IMR-90 (cell line): ENCODE measurements at regions not wholly inside any gene's neighbourhood (a gene's known extent, or its start where the extent isn't known, plus 50 kb on each side); places are given as distances from the start of the nearest gene placed in this dataset.

Source experiments
- ATAC-seq: fragments of 200-7000 bp; cut with Tn5 transposase; 2 replicates; pipeline ENCODE4 v1.9.1; 2020; ENCODE audit warnings: low read depth, mild to moderate bottlenecking, moderate library complexity
- BruUV-seq: library from RNA; stranded (reverse); fragments of 400-500 nt; replicated peaks from 2 replicates; lab custom pipeline; 2021; lab: Mats Ljungman, UMichigan
- CTCF ChIA-PET: fragments of 300-600 bp; formaldehyde crosslinking; extraction: SDS; loops from one replicate; lab custom pipeline; 2021; ENCODE audit warnings: antibody characterized with exemption; lab: Yijun Ruan, JAX
- POLR2A ChIA-PET: fragments of 300-600 bp; sonication (Branson Sonifier 250); formaldehyde crosslinking; loops from one replicate; lab custom pipeline; 2022; ENCODE audit warnings: antibody characterized with exemption; ENCODE audit not compliant: unreplicated experiment; lab: Charles Lee
- DNase-seq: peaks from one replicate; pipeline ENCODE4 v3.0.0; 2013
- H2AFZ ChIP-seq: replicated peaks from 2 replicates; pipeline ENCODE3; 2013; ENCODE audit warnings: low read length, mild to moderate bottlenecking; ENCODE audit not compliant: poor library complexity
- H2AK5ac ChIP-seq: 2 replicates; pipeline ENCODE4 v1.6.1; 2013; ENCODE audit warnings: low read depth, low read length, inconsistent platforms
- H2AK9ac ChIP-seq: replicated peaks from 2 replicates; pipeline ENCODE3; 2013; ENCODE audit warnings: mild to moderate bottlenecking, low read depth, low read length, moderate library complexity; ENCODE audit not compliant: poor library complexity
- H2BK120ac ChIP-seq: 2 replicates; pipeline ENCODE4 v1.6.1; 2013; ENCODE audit warnings: low read depth, low read length, inconsistent platforms
- H2BK15ac ChIP-seq: 3 replicates; pipeline ENCODE4 v1.6.1; 2013; ENCODE audit warnings: low read depth, low read length, inconsistent platforms
- H2BK20ac ChIP-seq: 2 replicates; pipeline ENCODE4 v1.6.1; 2013; ENCODE audit warnings: low read depth, mild to moderate bottlenecking, inconsistent platforms, low read length, moderate library complexity
- H2BK5ac ChIP-seq: 2 replicates; pipeline ENCODE4 v1.6.1; 2013; ENCODE audit warnings: mild to moderate bottlenecking, low read depth, low read length, inconsistent platforms; ENCODE audit not compliant: poor library complexity, severe bottlenecking
- H3K14ac ChIP-seq: replicated peaks from 2 replicates; pipeline ENCODE4 v1.6.1; 2013; ENCODE audit warnings: low read depth, low read length, inconsistent platforms
- H3K18ac ChIP-seq: 2 replicates; pipeline ENCODE4 v1.6.1; 2013; ENCODE audit warnings: low read depth, low read length, control low read depth
- H3K23ac ChIP-seq: 2 replicates; pipeline ENCODE4 v1.6.1; 2013; ENCODE audit warnings: low read depth, low read length, inconsistent platforms
- H3K27ac ChIP-seq: 2 replicates; pipeline ENCODE4 v1.5.1; 2013; ENCODE audit warnings: mild to moderate bottlenecking, control low read depth, low read length; ENCODE audit not compliant: insufficient read depth
- H3K27me3 ChIP-seq: 2 replicates; pipeline ENCODE4 v1.6.1; 2013; ENCODE audit warnings: low read length; ENCODE audit not compliant: control insufficient read depth, insufficient read depth
- H3K36me3 ChIP-seq: 2 replicates; pipeline ENCODE4 v1.6.1; 2013; ENCODE audit warnings: low read length, mixed read lengths; ENCODE audit not compliant: control insufficient read depth, insufficient read depth
- H3K4ac ChIP-seq: 2 replicates; pipeline ENCODE4 v1.6.1; 2013; ENCODE audit warnings: low read depth, low read length, inconsistent platforms
- H3K4me1 ChIP-seq: 2 replicates; pipeline ENCODE4 v1.6.1; 2013; ENCODE audit warnings: low read length, mixed read lengths; ENCODE audit not compliant: control insufficient read depth, insufficient read depth
- H3K4me2 ChIP-seq: 2 replicates; pipeline ENCODE4 v1.6.1; 2013; ENCODE audit warnings: low read depth, mild to moderate bottlenecking, control low read depth, low read length, moderate library complexity
- H3K4me3 ChIP-seq: 2 replicates; pipeline ENCODE4 v1.5.1; 2013; ENCODE audit warnings: low read depth, mild to moderate bottlenecking, control low read depth, low read length, moderate library complexity; ENCODE audit not compliant: insufficient read depth
- H3K56ac ChIP-seq: 2 replicates; pipeline ENCODE4 v1.6.1; 2013; ENCODE audit warnings: low read length, inconsistent platforms; ENCODE audit not compliant: insufficient read depth; ENCODE audit errors: extremely low read depth
- H3K79me1 ChIP-seq, 2 experiments: 2 replicates each; pipeline ENCODE4 v1.6.1; 2013; ENCODE audit warnings: low read length in 2 of 2, inconsistent platforms in 1 of 2, low read depth in 1 of 2
- H3K9ac ChIP-seq: 2 replicates; pipeline ENCODE4 v1.6.1; 2013; ENCODE audit warnings: low read depth, low read length, control low read depth
- H3K9me1 ChIP-seq: 2 replicates; pipeline ENCODE4 v1.6.1; 2013; ENCODE audit warnings: low read length, inconsistent platforms; ENCODE audit not compliant: insufficient read depth
- H3K9me3 ChIP-seq: 2 replicates; pipeline ENCODE4 v1.6.1; 2013; ENCODE audit warnings: low read length; ENCODE audit not compliant: control insufficient read depth, insufficient read depth
- H4K20me1 ChIP-seq: 2 replicates; pipeline ENCODE4 v1.6.1; 2013; ENCODE audit warnings: low read length, inconsistent platforms; ENCODE audit not compliant: insufficient read depth
- H4K5ac ChIP-seq: 2 replicates; pipeline ENCODE4 v1.6.1; 2013; ENCODE audit warnings: mild to moderate bottlenecking, low read depth, low read length, control low read depth
- H4K8ac ChIP-seq, 2 experiments: 2 replicates each; pipeline ENCODE4 v1.6.1; 2013; ENCODE audit warnings: low read depth in 2 of 2, low read length in 2 of 2, control low read depth in 1 of 2, inconsistent platforms in 1 of 2
- H4K91ac ChIP-seq: 2 replicates; pipeline ENCODE4 v1.6.1; 2013; ENCODE audit warnings: low read depth, low read length, inconsistent platforms; ENCODE audit not compliant: insufficient read depth
- BHLHE40 ChIP-seq: fragments of 150-350 bp; IDR thresholded peaks from 2 replicates; pipeline ENCODE4 v1.6.1; 2016; ENCODE audit warnings: mild to moderate bottlenecking, low read depth, low read length
- CEBPB ChIP-seq: IDR thresholded peaks from 2 replicates; pipeline ENCODE4 v1.6.1; 2012; ENCODE audit warnings: low read depth, low read length, improper control_type of control experiment
- CHD1 ChIP-seq: IDR thresholded peaks from 2 replicates; pipeline ENCODE4 v1.6.1; 2012; ENCODE audit warnings: low read depth, low read length, improper control_type of control experiment
- CTCF ChIP-seq: conservative IDR thresholded peaks from 2 replicates; pipeline ENCODE4 v1.5.1; 2012; ENCODE audit warnings: mild to moderate bottlenecking, low read depth, low read length, improper control_type of control experiment
- ELK1 ChIP-seq: fragments of 150-350 bp; IDR thresholded peaks from 2 replicates; pipeline ENCODE4 v1.6.1; 2016; ENCODE audit warnings: low read depth, mild to moderate bottlenecking, low read length, moderate library complexity, borderline replicate concordance
- FOS ChIP-seq: fragments of 150-350 bp; IDR thresholded peaks from 2 replicates; pipeline ENCODE4 v1.6.1; 2016; ENCODE audit warnings: low read depth, low read length
- MAFK ChIP-seq: IDR thresholded peaks from 2 replicates; pipeline ENCODE4 v1.6.1; 2012; ENCODE audit warnings: low read depth, low read length, improper control_type of control experiment
- MAZ ChIP-seq: IDR thresholded peaks from 2 replicates; pipeline ENCODE4 v1.6.1; 2012; ENCODE audit warnings: low read depth, mild to moderate bottlenecking, low read length, improper control_type of control experiment, moderate library complexity, borderline replicate concordance
- MXI1 ChIP-seq: IDR thresholded peaks from 2 replicates; pipeline ENCODE4 v1.6.1; 2012; ENCODE audit warnings: low read depth, mild to moderate bottlenecking, low read length, moderate library complexity, borderline replicate concordance
- NFE2L2 ChIP-seq: fragments of 150-350 bp; IDR thresholded peaks from 2 replicates; pipeline ENCODE4 v1.6.1; 2016; ENCODE audit warnings: low read depth, mild to moderate bottlenecking, low read length
- POLR2A ChIP-seq: IDR thresholded peaks from 2 replicates; pipeline ENCODE4 v1.6.1; 2012; ENCODE audit warnings: mild to moderate bottlenecking, low read depth, low read length
- RAD21 ChIP-seq: IDR thresholded peaks from 2 replicates; pipeline ENCODE4 v1.6.1; 2012; ENCODE audit warnings: low read length, improper control_type of control experiment
- RCOR1 ChIP-seq: IDR thresholded peaks from 2 replicates; pipeline ENCODE4 v1.6.1; 2012; ENCODE audit warnings: mild to moderate bottlenecking, low read length, improper control_type of control experiment; ENCODE audit not compliant: insufficient replicate concordance
- RFX5 ChIP-seq: IDR thresholded peaks from 2 replicates; pipeline ENCODE4 v1.8.0; 2012; ENCODE audit warnings: low read depth, mild to moderate bottlenecking, low read length, moderate library complexity
- SMC3 ChIP-seq: fragments of 150-350 bp; IDR thresholded peaks from 2 replicates; pipeline ENCODE4 v1.6.1; 2016; ENCODE audit warnings: low read depth, mild to moderate bottlenecking, antibody characterized with exemption, low read length, moderate library complexity
- WGBS, 2 experiments: methylation state at CpG; one replicate each; pipeline versions ENCODE4 v1.1.5 to v1.1.7; 2013; ENCODE audit warnings: missing lambda C conversion rate in 2 of 2; ENCODE audit not compliant: insufficient read length in 1 of 2; ENCODE audit errors: extremely low coverage in 2 of 2; 5-methylcytosine and 5-hydroxymethylcytosine counted together
- dilution Hi-C: fragments of 300-500 bp; cut with HindIII; formaldehyde crosslinking; loops from one replicate; pipeline ENCODE4 v1.14.3; 2018; ENCODE audit warnings: low sequenced_read_pairs; ENCODE audit not compliant: unreplicated experiment
- in situ Hi-C: fragments of 300-500 bp; cut with MboI; formaldehyde crosslinking; loops from 3 replicates; pipeline ENCODE4 v1.14.3; 2019; ENCODE audit warnings: low sequenced_read_pairs, inconsistent platforms, mixed read lengths
- intact Hi-C: fragments of 100-400 bp; cut with micrococcal nuclease; formaldehyde crosslinking; loops from 2 replicates; pipeline ENCODE4 v1.10.0; 2022
- TF ChIP-seq, protein P1 (sequence below): fragments of 150-350 bp; IDR thresholded peaks from 2 replicates; pipeline ENCODE4 v1.6.1; 2017; ENCODE audit warnings: mild to moderate bottlenecking, antibody characterized with exemption, low read length, low read depth

GRCh38 chr6:15962449-15962764 lies 166.5 kb upstream of the MYLIP start:
- dilution Hi-C loops, result no loop called here
- DNase-seq (peak; percentile 63), ATAC-seq (peak; percentile 27; the same call in 1 of the 2 replicates)
- Histone ChIP-seq H2BK20ac (no peak overlapping the region), H4K8ac (no peak overlapping the region), H3K36me3 (no peaks in the 10 kb centered on the region), H4K20me1 (no peaks in the 10 kb centered on the region), H3K4me3 (no peak overlapping the region), H2BK5ac (no peak overlapping the region), H3K4me2 (no peak overlapping the region), H3K56ac (no peak overlapping the region), H3K9me1 (no peaks in the 10 kb centered on the region; the same call in 1 of the 2 replicates), H2BK120ac (no peak overlapping the region; the same call in 1 of the 2 replicates), H4K5ac (no peak overlapping the region), H3K27ac (no peak overlapping the region), H3K9me3 (no peaks in the 10 kb centered on the region), H2AFZ (no peak overlapping the region), H3K23ac (no peak overlapping the region), H3K27me3 (no peaks in the 10 kb centered on the region), H3K4me1 (no peaks in the 10 kb centered on the region; the same call in 1 of the 2 replicates), H3K79me1 (no peaks in the 10 kb centered on the region), H3K9ac (no peak overlapping the region), H2BK15ac (no peak overlapping the region), H3K14ac (no peak overlapping the region), H2AK9ac (no peak overlapping the region), H3K4ac (no peak overlapping the region), H3K18ac (no peak overlapping the region), H4K91ac (no peak overlapping the region), H2AK5ac (no peak overlapping the region)
- ChIA-PET POLR2A (no interaction called here), CTCF (interaction anchor here (0.8 kb wide), 1 partner anchor 194 kb away, joined by 3 read pairs; no protein-coding TSS in a partner anchor)
- in situ Hi-C loops, result no loop called here
- BruUV-seq, result no TSS peak
- intact Hi-C loops, result no loop called here
- WGBS, 2 experiments, result no CpG with 5 or more reads among the region's 2 CpGs
- TF ChIP-seq MXI1, result no peak
- TF ChIP-seq MAZ, result no peak
- TF ChIP-seq MAFK, result no peak
- TF ChIP-seq POLR2A, result no peak
- no peak for TF ChIP-seq BHLHE40
- TF ChIP-seq SMC3, result no peak
- no peak for TF ChIP-seq RAD21
- no peak for TF ChIP-seq CEBPB
- no peak for TF ChIP-seq ELK1
- TF ChIP-seq RCOR1, result no peak
- TF ChIP-seq FOS, result no peak
- no peak for TF ChIP-seq CHD1
- no peak for TF ChIP-seq NFE2L2
- no peak for TF ChIP-seq CTCF
- no peak for TF ChIP-seq RFX5
- TF ChIP-seq, protein P1, sequence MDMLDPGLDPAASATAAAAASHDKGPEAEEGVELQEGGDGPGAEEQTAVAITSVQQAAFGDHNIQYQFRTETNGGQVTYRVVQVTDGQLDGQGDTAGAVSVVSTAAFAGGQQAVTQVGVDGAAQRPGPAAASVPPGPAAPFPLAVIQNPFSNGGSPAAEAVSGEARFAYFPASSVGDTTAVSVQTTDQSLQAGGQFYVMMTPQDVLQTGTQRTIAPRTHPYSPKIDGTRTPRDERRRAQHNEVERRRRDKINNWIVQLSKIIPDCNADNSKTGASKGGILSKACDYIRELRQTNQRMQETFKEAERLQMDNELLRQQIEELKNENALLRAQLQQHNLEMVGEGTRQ, result no peak
